GM23338 (cell line): ENCODE measurements at regions not wholly inside any gene's neighbourhood (a gene's known extent, or its start where the extent isn't known, plus 50 kb on each side); places are given as distances from the start of the nearest gene placed in this dataset.

Source experiments
- ATAC-seq: fragments of 200-7000 bp; cut with Tn5 transposase; 3 replicates; pipeline ENCODE4 v1.9.1; 2020
- DNase-seq: peaks from one replicate; pipeline ENCODE4 v3.0.0-alpha.2; 2015; ENCODE audit warnings: low spot score
- H2AFZ ChIP-seq: fragments of 200-600 bp; sonication (generic); 2 replicates; pipeline ENCODE4 v1.8.0; 2016; ENCODE audit warnings: antibody characterized with exemption, mild to moderate bottlenecking, moderate library complexity
- H3F3A ChIP-seq: fragments of 200-600 bp; sonication (generic); replicated peaks from 2 replicates; pipeline ENCODE4 v1.8.0; 2017; ENCODE audit warnings: antibody characterized with exemption, mixed run types, low read depth
- H3K27ac ChIP-seq: fragments of 200-600 bp; sonication (generic); 2 replicates; pipeline ENCODE4 v1.6.1; 2016; ENCODE audit warnings: low read depth
- H3K27me3 ChIP-seq: fragments of 200-600 bp; sonication (generic); 2 replicates; pipeline ENCODE4 v1.8.0; 2016; ENCODE audit warnings: mild to moderate bottlenecking, mixed run types, moderate library complexity; ENCODE audit not compliant: insufficient read depth
- H3K36me3 ChIP-seq: fragments of 200-600 bp; sonication (generic); 2 replicates; pipeline ENCODE4 v1.8.0; 2016; ENCODE audit warnings: mild to moderate bottlenecking; ENCODE audit not compliant: insufficient read depth
- H3K4me1 ChIP-seq: fragments of 200-600 bp; sonication (generic); 2 replicates; pipeline ENCODE4 v1.8.0; 2016; ENCODE audit warnings: mild to moderate bottlenecking, moderate library complexity; ENCODE audit not compliant: insufficient read depth
- H3K4me2 ChIP-seq: fragments of 200-600 bp; sonication (generic); 2 replicates; pipeline ENCODE4 v1.7.1; 2017; ENCODE audit warnings: mixed run types
- H3K4me3 ChIP-seq: fragments of 200-600 bp; sonication (generic); 2 replicates; pipeline ENCODE4 v1.6.1; 2016; ENCODE audit warnings: mixed run types
- H3K79me2 ChIP-seq: fragments of 200-600 bp; sonication (generic); replicated peaks from 2 replicates; pipeline ENCODE4 v1.8.0; 2017; ENCODE audit warnings: mild to moderate bottlenecking; ENCODE audit not compliant: insufficient read depth
- H3K9me2 ChIP-seq: fragments of 200-600 bp; sonication (generic); 2 replicates; pipeline ENCODE4 v1.8.0; 2017; ENCODE audit not compliant: insufficient read depth
- H4K20me1 ChIP-seq: fragments of 200-600 bp; sonication (generic); replicated peaks from 2 replicates; pipeline ENCODE4 v1.8.0; 2017; ENCODE audit warnings: mild to moderate bottlenecking; ENCODE audit not compliant: insufficient read depth
- H3K27ac Mint-ChIP-seq: 2 replicates; pipeline ENCODE4 v1.8.0; 2020; ENCODE audit warnings: inconsistent platforms, mild to moderate bottlenecking, moderate library complexity, mixed read lengths
- H3K27me3 Mint-ChIP-seq: 3 replicates; pipeline ENCODE4 v1.8.0; 2022; ENCODE audit warnings: low read depth, mild to moderate bottlenecking, moderate library complexity, mixed read lengths, inconsistent platforms; ENCODE audit not compliant: insufficient read depth, poor library complexity
- H3K36me3 Mint-ChIP-seq: 3 replicates; pipeline ENCODE4 v1.8.0; 2021; ENCODE audit warnings: low read depth, mild to moderate bottlenecking, inconsistent platforms, moderate library complexity, mixed read lengths
- H3K4me1 Mint-ChIP-seq: 3 replicates; pipeline ENCODE4 v1.8.0; 2020; ENCODE audit warnings: mild to moderate bottlenecking, inconsistent platforms, mixed read lengths
- H3K4me3 Mint-ChIP-seq: 3 replicates; pipeline ENCODE4 v1.8.0; 2021; ENCODE audit warnings: moderate library complexity, mild to moderate bottlenecking, inconsistent platforms, mixed read lengths
- H3K9me3 Mint-ChIP-seq: 3 replicates; pipeline ENCODE4 v1.8.0; 2020; ENCODE audit warnings: moderate library complexity, mild to moderate bottlenecking, inconsistent platforms, mixed read lengths
- CREB1 ChIP-seq: fragments of 250-450 bp; sonication (Bioruptor Pico); IDR thresholded peaks from 2 replicates; pipeline ENCODE4 v1.5.0; 2020; ENCODE audit warnings: low read depth, mild to moderate bottlenecking, moderate library complexity
- EZH2 ChIP-seq: fragments of 200-600 bp; sonication (generic); IDR thresholded peaks from one replicate; pipeline ENCODE4 v1.8.0; 2017; ENCODE audit warnings: antibody characterized with exemption, mild to moderate bottlenecking, low read depth; ENCODE audit not compliant: unreplicated experiment
- EZH2phosphoT487 ChIP-seq: fragments of 200-600 bp; sonication (generic); IDR thresholded peaks from one replicate; pipeline ENCODE4 v1.8.1; 2018; ENCODE audit warnings: antibody characterized with exemption; ENCODE audit not compliant: unreplicated experiment
- JUNB ChIP-seq: IDR thresholded peaks from one replicate; pipeline ENCODE4 v1.6.1; 2016; ENCODE audit warnings: antibody characterized with exemption; ENCODE audit not compliant: unreplicated experiment
- NANOG ChIP-seq: IDR thresholded peaks from 2 replicates; pipeline ENCODE4 v1.6.1; 2016; ENCODE audit warnings: antibody characterized with exemption, borderline replicate concordance
- POLR2AphosphoS5 ChIP-seq: IDR thresholded peaks from 2 replicates; pipeline ENCODE4 v1.6.1; 2016; ENCODE audit warnings: antibody characterized with exemption, low read depth
- STAT1 ChIP-seq: IDR thresholded peaks from one replicate; pipeline ENCODE4 v1.6.1; 2016; ENCODE audit warnings: antibody characterized with exemption; ENCODE audit not compliant: unreplicated experiment
- ZNF114 ChIP-seq: fragments of 250-450 bp; sonication (Bioruptor Pico); IDR thresholded peaks from 2 replicates; pipeline ENCODE4 v1.5.0; 2020; ENCODE audit warnings: mild to moderate bottlenecking, moderate library complexity
- TF ChIP-seq, protein P1 (sequence below): IDR thresholded peaks from one replicate; pipeline ENCODE4 v1.6.1; 2018; ENCODE audit warnings: antibody characterized with exemption; ENCODE audit not compliant: unreplicated experiment
- TF ChIP-seq, protein P2 (sequence below), 2 experiments: fragments of 200-600 bp in 1 of 2; sonication (generic) in 1 of 2; conservative IDR thresholded peaks; 2 replicates each; pipeline versions ENCODE4 v1.5.1 to v1.6.1; 2016 to 2017; ENCODE audit warnings: antibody characterized with exemption in 2 of 2, low read depth in 2 of 2, mild to moderate bottlenecking in 2 of 2, moderate library complexity in 1 of 2
- TF ChIP-seq, protein P3 (sequence below): fragments of 250-450 bp; sonication (Bioruptor Pico); IDR thresholded peaks from 2 replicates; pipeline ENCODE4 v1.5.0; 2020; ENCODE audit warnings: mild to moderate bottlenecking, moderate library complexity
- TF ChIP-seq, protein P4 (sequence below): IDR thresholded peaks from 2 replicates; pipeline ENCODE4 v1.6.1; 2016; ENCODE audit warnings: antibody characterized with exemption

DNA sequence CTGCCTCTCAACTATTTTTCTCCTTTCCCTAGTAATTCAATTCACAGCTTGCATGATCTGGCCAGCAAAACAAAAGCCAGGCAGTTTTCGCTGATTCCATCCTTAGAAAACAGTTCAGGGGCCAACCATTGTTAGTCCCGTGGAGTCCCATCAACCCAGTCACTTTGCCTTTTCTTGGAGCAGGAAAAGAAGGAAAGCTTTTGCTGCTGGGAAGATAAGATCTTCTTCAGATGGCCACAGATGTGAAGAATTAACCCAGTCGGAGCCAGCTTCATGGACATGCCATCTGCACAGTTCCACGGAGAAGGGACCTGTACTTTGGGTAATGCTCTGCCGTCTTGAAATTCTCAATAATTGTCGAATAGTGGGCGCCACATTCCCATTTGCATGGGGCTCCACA is 76.9 kb upstream of the TSHZ2 start:
- Histone ChIP-seq H3K36me3 (no peaks in the 10 kb centered on the region), H3K4me3 (no peak overlapping the region), H3K27ac (no peak overlapping the region), H3K79me2 (no peaks in the 10 kb centered on the region), H3K4me1 (no peaks in the 10 kb centered on the region), H3K4me2 (no peak overlapping the region), H3K27me3 (no peaks in the 10 kb centered on the region), H2AFZ (peak overlapping the region; percentile 39; the same call in 1 of the 2 replicates), H3K9me2 (peaks cover 5% of the 10 kb centered on the region; the same call in 1 of the 2 replicates), H3F3A (no peaks in the 10 kb centered on the region), H4K20me1 (no peaks in the 10 kb centered on the region)
- Mint-ChIP-seq H3K36me3 (no peaks in the 10 kb centered on the region), H3K4me3 (no peak overlapping the region), H3K27ac (no peak overlapping the region), H3K9me3 (no peaks in the 10 kb centered on the region), H3K4me1 (no peaks in the 10 kb centered on the region), H3K27me3 (peaks cover 2% of the 10 kb centered on the region)
- ATAC-seq (no peak), DNase-seq (no peak)
- TF ChIP-seq EZH2phosphoT487 = no peak
- TF ChIP-seq ZNF114 (CRISPR knock-in tag) = no peak
- TF ChIP-seq POLR2AphosphoS5 = no peak
- TF ChIP-seq, protein P1, sequence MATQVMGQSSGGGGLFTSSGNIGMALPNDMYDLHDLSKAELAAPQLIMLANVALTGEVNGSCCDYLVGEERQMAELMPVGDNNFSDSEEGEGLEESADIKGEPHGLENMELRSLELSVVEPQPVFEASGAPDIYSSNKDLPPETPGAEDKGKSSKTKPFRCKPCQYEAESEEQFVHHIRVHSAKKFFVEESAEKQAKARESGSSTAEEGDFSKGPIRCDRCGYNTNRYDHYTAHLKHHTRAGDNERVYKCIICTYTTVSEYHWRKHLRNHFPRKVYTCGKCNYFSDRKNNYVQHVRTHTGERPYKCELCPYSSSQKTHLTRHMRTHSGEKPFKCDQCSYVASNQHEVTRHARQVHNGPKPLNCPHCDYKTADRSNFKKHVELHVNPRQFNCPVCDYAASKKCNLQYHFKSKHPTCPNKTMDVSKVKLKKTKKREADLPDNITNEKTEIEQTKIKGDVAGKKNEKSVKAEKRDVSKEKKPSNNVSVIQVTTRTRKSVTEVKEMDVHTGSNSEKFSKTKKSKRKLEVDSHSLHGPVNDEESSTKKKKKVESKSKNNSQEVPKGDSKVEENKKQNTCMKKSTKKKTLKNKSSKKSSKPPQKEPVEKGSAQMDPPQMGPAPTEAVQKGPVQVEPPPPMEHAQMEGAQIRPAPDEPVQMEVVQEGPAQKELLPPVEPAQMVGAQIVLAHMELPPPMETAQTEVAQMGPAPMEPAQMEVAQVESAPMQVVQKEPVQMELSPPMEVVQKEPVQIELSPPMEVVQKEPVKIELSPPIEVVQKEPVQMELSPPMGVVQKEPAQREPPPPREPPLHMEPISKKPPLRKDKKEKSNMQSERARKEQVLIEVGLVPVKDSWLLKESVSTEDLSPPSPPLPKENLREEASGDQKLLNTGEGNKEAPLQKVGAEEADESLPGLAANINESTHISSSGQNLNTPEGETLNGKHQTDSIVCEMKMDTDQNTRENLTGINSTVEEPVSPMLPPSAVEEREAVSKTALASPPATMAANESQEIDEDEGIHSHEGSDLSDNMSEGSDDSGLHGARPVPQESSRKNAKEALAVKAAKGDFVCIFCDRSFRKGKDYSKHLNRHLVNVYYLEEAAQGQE = no peak
- TF ChIP-seq JUNB = no peak
- no peak for TF ChIP-seq EZH2
- TF ChIP-seq STAT1 = no peak
- TF ChIP-seq, protein P2, sequence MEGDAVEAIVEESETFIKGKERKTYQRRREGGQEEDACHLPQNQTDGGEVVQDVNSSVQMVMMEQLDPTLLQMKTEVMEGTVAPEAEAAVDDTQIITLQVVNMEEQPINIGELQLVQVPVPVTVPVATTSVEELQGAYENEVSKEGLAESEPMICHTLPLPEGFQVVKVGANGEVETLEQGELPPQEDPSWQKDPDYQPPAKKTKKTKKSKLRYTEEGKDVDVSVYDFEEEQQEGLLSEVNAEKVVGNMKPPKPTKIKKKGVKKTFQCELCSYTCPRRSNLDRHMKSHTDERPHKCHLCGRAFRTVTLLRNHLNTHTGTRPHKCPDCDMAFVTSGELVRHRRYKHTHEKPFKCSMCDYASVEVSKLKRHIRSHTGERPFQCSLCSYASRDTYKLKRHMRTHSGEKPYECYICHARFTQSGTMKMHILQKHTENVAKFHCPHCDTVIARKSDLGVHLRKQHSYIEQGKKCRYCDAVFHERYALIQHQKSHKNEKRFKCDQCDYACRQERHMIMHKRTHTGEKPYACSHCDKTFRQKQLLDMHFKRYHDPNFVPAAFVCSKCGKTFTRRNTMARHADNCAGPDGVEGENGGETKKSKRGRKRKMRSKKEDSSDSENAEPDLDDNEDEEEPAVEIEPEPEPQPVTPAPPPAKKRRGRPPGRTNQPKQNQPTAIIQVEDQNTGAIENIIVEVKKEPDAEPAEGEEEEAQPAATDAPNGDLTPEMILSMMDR (conservative IDR thresholded peaks at IDR 0.05; ENCODE audit: low read depth in 2 of 2) = no peak
- TF ChIP-seq, protein P3, sequence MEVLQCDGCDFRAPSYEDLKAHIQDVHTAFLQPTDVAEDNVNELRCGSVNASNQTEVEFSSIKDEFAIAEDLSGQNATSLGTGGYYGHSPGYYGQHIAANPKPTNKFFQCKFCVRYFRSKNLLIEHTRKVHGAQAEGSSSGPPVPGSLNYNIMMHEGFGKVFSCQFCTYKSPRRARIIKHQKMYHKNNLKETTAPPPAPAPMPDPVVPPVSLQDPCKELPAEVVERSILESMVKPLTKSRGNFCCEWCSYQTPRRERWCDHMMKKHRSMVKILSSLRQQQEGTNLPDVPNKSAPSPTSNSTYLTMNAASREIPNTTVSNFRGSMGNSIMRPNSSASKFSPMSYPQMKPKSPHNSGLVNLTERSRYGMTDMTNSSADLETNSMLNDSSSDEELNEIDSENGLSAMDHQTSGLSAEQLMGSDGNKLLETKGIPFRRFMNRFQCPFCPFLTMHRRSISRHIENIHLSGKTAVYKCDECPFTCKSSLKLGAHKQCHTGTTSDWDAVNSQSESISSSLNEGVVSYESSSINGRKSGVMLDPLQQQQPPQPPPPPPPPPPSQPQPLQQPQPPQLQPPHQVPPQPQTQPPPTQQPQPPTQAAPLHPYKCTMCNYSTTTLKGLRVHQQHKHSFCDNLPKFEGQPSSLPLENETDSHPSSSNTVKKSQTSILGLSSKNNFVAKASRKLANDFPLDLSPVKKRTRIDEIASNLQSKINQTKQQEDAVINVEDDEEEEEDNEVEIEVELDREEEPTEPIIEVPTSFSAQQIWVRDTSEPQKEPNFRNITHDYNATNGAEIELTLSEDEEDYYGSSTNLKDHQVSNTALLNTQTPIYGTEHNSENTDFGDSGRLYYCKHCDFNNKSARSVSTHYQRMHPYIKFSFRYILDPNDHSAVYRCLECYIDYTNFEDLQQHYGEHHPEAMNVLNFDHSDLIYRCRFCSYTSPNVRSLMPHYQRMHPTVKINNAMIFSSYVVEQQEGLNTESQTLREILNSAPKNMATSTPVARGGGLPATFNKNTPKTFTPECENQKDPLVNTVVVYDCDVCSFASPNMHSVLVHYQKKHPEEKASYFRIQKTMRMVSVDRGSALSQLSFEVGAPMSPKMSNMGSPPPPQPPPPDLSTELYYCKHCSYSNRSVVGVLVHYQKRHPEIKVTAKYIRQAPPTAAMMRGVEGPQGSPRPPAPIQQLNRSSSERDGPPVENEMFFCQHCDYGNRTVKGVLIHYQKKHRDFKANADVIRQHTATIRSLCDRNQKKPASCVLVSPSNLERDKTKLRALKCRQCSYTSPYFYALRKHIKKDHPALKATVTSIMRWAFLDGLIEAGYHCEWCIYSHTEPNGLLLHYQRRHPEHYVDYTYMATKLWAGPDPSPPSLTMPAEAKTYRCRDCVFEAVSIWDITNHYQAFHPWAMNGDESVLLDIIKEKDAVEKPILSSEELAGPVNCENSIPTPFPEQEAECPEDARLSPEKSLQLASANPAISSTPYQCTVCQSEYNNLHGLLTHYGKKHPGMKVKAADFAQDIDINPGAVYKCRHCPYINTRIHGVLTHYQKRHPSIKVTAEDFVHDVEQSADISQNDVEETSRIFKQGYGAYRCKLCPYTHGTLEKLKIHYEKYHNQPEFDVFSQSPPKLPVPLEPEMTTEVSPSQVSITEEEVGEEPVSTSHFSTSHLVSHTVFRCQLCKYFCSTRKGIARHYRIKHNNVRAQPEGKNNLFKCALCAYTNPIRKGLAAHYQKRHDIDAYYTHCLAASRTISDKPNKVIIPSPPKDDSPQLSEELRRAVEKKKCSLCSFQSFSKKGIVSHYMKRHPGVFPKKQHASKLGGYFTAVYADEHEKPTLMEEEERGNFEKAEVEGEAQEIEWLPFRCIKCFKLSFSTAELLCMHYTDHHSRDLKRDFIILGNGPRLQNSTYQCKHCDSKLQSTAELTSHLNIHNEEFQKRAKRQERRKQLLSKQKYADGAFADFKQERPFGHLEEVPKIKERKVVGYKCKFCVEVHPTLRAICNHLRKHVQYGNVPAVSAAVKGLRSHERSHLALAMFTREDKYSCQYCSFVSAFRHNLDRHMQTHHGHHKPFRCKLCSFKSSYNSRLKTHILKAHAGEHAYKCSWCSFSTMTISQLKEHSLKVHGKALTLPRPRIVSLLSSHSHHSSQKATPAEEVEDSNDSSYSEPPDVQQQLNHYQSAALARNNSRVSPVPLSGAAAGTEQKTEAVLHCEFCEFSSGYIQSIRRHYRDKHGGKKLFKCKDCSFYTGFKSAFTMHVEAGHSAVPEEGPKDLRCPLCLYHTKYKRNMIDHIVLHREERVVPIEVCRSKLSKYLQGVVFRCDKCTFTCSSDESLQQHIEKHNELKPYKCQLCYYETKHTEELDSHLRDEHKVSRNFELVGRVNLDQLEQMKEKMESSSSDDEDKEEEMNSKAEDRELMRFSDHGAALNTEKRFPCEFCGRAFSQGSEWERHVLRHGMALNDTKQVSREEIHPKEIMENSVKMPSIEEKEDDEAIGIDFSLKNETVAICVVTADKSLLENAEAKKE (CRISPR knock-in tag) = no peak
- no peak for TF ChIP-seq NANOG
- TF ChIP-seq, protein P4, sequence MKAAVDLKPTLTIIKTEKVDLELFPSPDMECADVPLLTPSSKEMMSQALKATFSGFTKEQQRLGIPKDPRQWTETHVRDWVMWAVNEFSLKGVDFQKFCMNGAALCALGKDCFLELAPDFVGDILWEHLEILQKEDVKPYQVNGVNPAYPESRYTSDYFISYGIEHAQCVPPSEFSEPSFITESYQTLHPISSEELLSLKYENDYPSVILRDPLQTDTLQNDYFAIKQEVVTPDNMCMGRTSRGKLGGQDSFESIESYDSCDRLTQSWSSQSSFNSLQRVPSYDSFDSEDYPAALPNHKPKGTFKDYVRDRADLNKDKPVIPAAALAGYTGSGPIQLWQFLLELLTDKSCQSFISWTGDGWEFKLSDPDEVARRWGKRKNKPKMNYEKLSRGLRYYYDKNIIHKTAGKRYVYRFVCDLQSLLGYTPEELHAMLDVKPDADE = no peak
- no peak for TF ChIP-seq CREB1 (CRISPR knock-in tag)
